HepG2 (cell line): ENCODE measurements at regions not wholly inside any gene's neighbourhood (a gene's known extent, or its start where the extent isn't known, plus 50 kb on each side); places are given as distances from the start of the nearest gene placed in this dataset.

Experiments used
- ADNP ChIP-seq: sonication (generic); formaldehyde crosslinking; IDR thresholded peaks from 2 replicates; pipeline ENCODE4 v1.4.0; 2020; ENCODE audit warnings: missing genetic modification reagents
- ARHGAP35 ChIP-seq: sonication (generic); formaldehyde crosslinking; IDR thresholded peaks from 2 replicates; pipeline ENCODE4 v1.9.0; 2022; ENCODE audit warnings: mild to moderate bottlenecking, inconsistent platforms, moderate library complexity, missing genetic modification reagents, borderline replicate concordance
- CEBPB ChIP-seq: IDR thresholded peaks from 2 replicates; pipeline ENCODE4 v1.6.1; 2011; ENCODE audit warnings: low read depth, low read length, improper control_type of control experiment, borderline replicate concordance
- CREM ChIP-seq, 2 experiments: sonication (generic) in 1 of 2; formaldehyde crosslinking in 1 of 2; IDR thresholded peaks; 2 replicates each; pipeline versions ENCODE4 v1.4.0 to v1.6.1; 2016 to 2020; ENCODE audit warnings: antibody characterized with exemption in 1 of 2, mild to moderate bottlenecking in 1 of 2, missing genetic modification reagents in 1 of 2
- FOXJ3 ChIP-seq: sonication (generic); formaldehyde crosslinking; IDR thresholded peaks from 2 replicates; pipeline ENCODE4 v1.4.0; 2020; ENCODE audit warnings: missing genetic modification reagents, mild to moderate bottlenecking, borderline replicate concordance
- GABPB1 ChIP-seq: IDR thresholded peaks from 2 replicates; pipeline ENCODE4 v1.6.1; 2016; ENCODE audit warnings: mild to moderate bottlenecking, missing genetic modification reagents, moderate library complexity, missing compliant biosample characterization
- MIER2 ChIP-seq: IDR thresholded peaks from 2 replicates; pipeline ENCODE4 v1.6.1; 2016; ENCODE audit warnings: missing biosample characterization, missing genetic modification reagents
- MYC ChIP-seq: sonication (generic); formaldehyde crosslinking; IDR thresholded peaks from 2 replicates; pipeline ENCODE4 v1.9.0; 2021; ENCODE audit warnings: missing genetic modification reagents, borderline replicate concordance
- NCOR1 ChIP-seq: fragments of 200-600 bp; sonication (generic); IDR thresholded peaks from 2 replicates; pipeline ENCODE4 v1.7.0; 2017; ENCODE audit warnings: antibody characterized with exemption, low read length, borderline replicate concordance
- NFKBIZ ChIP-seq: IDR thresholded peaks from 2 replicates; pipeline ENCODE4 v1.6.1; 2018; ENCODE audit warnings: missing genetic modification reagents, missing compliant biosample characterization
- ONECUT2 ChIP-seq: sonication (generic); formaldehyde crosslinking; IDR thresholded peaks from 2 replicates; pipeline ENCODE4 v1.4.0; 2020; ENCODE audit warnings: missing genetic modification reagents
- SPEN ChIP-seq: sonication (generic); formaldehyde crosslinking; IDR thresholded peaks from 2 replicates; pipeline ENCODE4 v1.5.1; 2020; ENCODE audit warnings: low read depth, mild to moderate bottlenecking, missing genetic modification reagents
- TCF12 ChIP-seq, 2 experiments: fragments of 450-650 bp in 1 of 2; sonication (generic) in 1 of 2; formaldehyde crosslinking in 1 of 2; IDR thresholded peaks; 2 replicates each; pipeline versions ENCODE4 v1.6.1 to v1.8.0; 2017 to 2022; ENCODE audit warnings: antibody characterized with exemption in 1 of 2, mild to moderate bottlenecking in 1 of 2, missing genetic modification reagents in 1 of 2, moderate library complexity in 1 of 2
- TEAD2 ChIP-seq: sonication (generic); formaldehyde crosslinking; IDR thresholded peaks from 2 replicates; pipeline ENCODE4 v1.9.0; 2021; ENCODE audit warnings: missing genetic modification reagents
- TEAD3 ChIP-seq: optimal IDR thresholded peaks from 2 replicates; pipeline ENCODE3; 2016; ENCODE audit warnings: borderline replicate concordance
- ZBTB1 ChIP-seq: sonication (generic); formaldehyde crosslinking; IDR thresholded peaks from 2 replicates; pipeline ENCODE4 v1.4.0; 2020; ENCODE audit warnings: missing genetic modification reagents, borderline replicate concordance
- ZBTB37 ChIP-seq: sonication (generic); formaldehyde crosslinking; IDR thresholded peaks from 2 replicates; pipeline ENCODE4 v1.4.0; 2020; ENCODE audit warnings: mild to moderate bottlenecking, missing genetic modification reagents
- ZNF329 ChIP-seq: sonication (generic); formaldehyde crosslinking; IDR thresholded peaks from 2 replicates; pipeline ENCODE4 v1.9.0; 2021; ENCODE audit warnings: low read depth, mild to moderate bottlenecking, missing genetic modification reagents
- ZNF350 ChIP-seq: sonication (generic); formaldehyde crosslinking; IDR thresholded peaks from 2 replicates; pipeline ENCODE4 v1.4.0; 2020; ENCODE audit warnings: mild to moderate bottlenecking, low read depth, missing genetic modification reagents, borderline replicate concordance
- ZNF382 ChIP-seq: sonication (generic); formaldehyde crosslinking; IDR thresholded peaks from 2 replicates; pipeline ENCODE4 v1.5.0; 2020; ENCODE audit warnings: missing genetic modification reagents, mild to moderate bottlenecking, borderline replicate concordance
- ZNF546 ChIP-seq: sonication (generic); formaldehyde crosslinking; conservative IDR thresholded peaks from 2 replicates; pipeline ENCODE4 v1.8.1; 2023; ENCODE audit warnings: mild to moderate bottlenecking, missing genetic modification reagents
- ZNF605 ChIP-seq: sonication (generic); formaldehyde crosslinking; IDR thresholded peaks from 2 replicates; pipeline ENCODE4 v1.8.0; 2022; ENCODE audit warnings: mild to moderate bottlenecking, missing genetic modification reagents
- ZNF629 ChIP-seq: sonication (generic); formaldehyde crosslinking; conservative IDR thresholded peaks from 2 replicates; pipeline ENCODE4 v1.5.0; 2020; ENCODE audit warnings: missing genetic modification reagents
- ZNF646 ChIP-seq: sonication (generic); formaldehyde crosslinking; IDR thresholded peaks from 2 replicates; pipeline ENCODE4 v1.9.0; 2021; ENCODE audit warnings: mild to moderate bottlenecking, missing genetic modification reagents
- ZNF660 ChIP-seq: sonication (generic); formaldehyde crosslinking; IDR thresholded peaks from 2 replicates; pipeline ENCODE4 v1.5.1; 2020; ENCODE audit warnings: mild to moderate bottlenecking, low read depth, missing genetic modification reagents, borderline replicate concordance

- TF ChIP-seq GABPB1 (CRISPR knock-in tag) (no peak), ZNF605 (no peak), ZBTB1 (CRISPR knock-in tag) (no peak), ZNF382 (CRISPR knock-in tag) (no peak), MIER2 (CRISPR knock-in tag) (no peak), ARHGAP35 (no peak), MYC (CRISPR knock-in tag) (no peak), ONECUT2 (CRISPR knock-in tag) (no peak), ZNF629 (CRISPR knock-in tag) (no peak), TCF12 (IDR thresholded peaks at IDR 0.05) (no peak), TCF12 (CRISPR knock-in tag; IDR thresholded peaks at IDR 0.05) (no peak), CREM (IDR thresholded peaks at IDR 0.05) (no peak), CREM (CRISPR knock-in tag; IDR thresholded peaks at IDR 0.05) (no peak), CEBPB (peak; percentile 8; the same call in 1 of the 2 replicates), ZNF329 (no peak), ZNF660 (no peak), FOXJ3 (CRISPR knock-in tag) (no peak), NFKBIZ (CRISPR knock-in tag) (no peak), TEAD3 (CRISPR knock-in tag) (peak; percentile 58), ZNF350 (CRISPR knock-in tag) (no peak; the same call in 1 of the 2 replicates), TEAD2 (CRISPR knock-in tag) (no peak), NCOR1 (0 out of 2 replicates have a peak, but pooled peaks have one; percentile 23), ZNF546 (CRISPR knock-in tag) (no peak), SPEN (peak; percentile 19; the same call in 1 of the 2 replicates), ADNP (no peak), ZBTB37 (CRISPR knock-in tag) (no peak), ZNF646 (CRISPR knock-in tag) (no peak)
Observed at GRCh38 chr17:43333433-43333943, 65.3 kb upstream of the ARL4D start (continued).
